SK-MEL-5 (cell line): ENCODE measurements at regions not wholly inside any gene's neighbourhood (a gene's known extent, or its start where the extent isn't known, plus 50 kb on each side); places are given as distances from the start of the nearest gene placed in this dataset.

Experiments
- DNase-seq: peaks from one replicate; pipeline ENCODE4 v3.0.0-alpha.2; 2016; ENCODE audit warnings: low read depth, low spot score
- in situ Hi-C: cut with HindIII; loops from 2 replicates; pipeline ENCODE4 v1.10.0; 2016; ENCODE audit warnings: low sequenced_read_pairs, high pct_unique_total_duplicates, low pct_unique_long_range_greater_than_20kb

DNA sequence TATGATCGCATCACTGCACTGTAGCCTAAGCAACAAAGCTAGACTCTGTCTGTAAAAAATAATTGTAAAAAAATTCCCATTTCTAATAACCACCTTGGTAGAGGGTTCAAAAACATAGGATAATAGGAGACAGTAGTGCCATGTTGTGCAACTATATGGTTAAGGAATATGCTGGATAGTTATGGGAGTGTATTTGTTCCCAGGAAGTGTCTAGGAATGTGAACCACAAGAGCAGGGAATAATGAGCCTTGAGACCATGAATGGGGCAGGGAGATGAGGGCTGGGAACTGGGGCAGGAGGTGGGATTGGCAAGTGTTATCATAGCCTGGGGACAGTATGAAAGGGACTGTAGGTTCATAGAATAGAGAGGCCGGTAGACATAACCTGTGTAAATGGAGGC, 50.4 kb downstream of the RUSC2 start:
- DNase-seq: no peak
- in situ Hi-C loops: no loop called here

DNA sequence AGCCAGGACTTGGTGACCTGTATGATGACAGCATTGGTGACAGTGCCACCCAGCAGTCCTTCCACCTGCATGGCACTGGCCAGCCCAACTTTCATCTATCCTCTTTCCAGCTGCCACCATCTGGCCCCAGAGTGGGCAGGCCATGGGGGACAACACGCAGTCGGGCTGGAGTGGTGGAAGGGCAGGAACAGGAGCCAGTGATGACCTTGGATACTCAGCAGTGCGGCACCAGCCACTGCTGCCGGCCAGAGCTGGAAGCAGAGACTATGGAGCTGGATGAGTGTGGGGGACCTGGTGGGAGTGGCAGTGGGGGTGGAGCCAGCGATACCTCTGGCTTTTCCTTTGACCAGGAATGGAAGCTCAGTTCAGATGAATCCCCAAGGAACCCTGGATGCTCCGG, 56.9 kb downstream of the RUSC2 start:
- in situ Hi-C loops: no loop called here

DNA sequence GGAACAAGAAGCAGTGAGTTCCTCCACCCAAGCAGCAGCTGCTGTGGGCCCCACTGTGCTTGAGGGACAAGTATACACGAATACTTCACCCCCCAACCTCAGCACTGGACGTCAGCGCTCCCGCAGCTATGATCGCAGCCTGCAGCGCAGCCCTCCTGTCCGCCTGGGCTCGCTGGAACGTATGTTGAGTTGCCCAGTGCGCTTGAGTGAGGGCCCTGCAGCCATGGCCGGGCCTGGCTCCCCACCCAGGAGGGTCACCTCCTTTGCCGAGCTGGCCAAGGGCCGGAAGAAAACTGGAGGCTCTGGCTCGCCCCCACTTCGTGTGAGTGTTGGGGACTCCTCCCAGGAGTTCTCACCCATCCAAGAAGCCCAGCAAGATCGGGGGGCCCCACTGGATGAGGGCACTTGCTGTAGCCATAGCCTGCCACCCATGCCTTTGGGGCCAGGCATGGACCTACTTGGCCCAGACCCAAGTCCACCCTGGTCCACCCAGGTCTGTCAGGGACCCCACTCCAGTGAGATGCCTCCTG, 57.1 kb upstream of the TESK1 start:
- no peak for DNase-seq
- in situ Hi-C loops: no loop called here

More for the DNA sequence above, 56.9 kb downstream of the RUSC2 start:
- DNase-seq: no peak

DNA sequence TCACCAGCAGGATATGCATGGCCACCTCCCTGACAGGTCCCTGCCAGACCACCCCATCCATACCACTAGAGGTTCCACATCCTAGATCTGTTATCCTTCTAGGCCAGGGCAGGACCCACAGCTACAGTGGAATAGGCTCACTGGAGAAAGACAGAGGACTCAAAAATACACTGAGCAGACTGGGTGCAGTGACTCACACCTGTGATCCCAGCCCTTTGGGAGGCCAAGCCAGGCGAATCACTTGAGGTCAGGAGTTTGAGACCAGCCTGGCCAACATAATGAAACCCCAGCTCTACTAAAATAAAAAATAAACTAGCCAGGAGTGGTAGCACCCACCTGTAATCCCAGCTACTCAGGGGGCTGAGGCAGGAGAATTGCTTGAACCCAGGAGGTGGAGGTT, 56.5 kb upstream of the TESK1 start:
- in situ Hi-C loops: no loop called here
- no peak for DNase-seq

DNA sequence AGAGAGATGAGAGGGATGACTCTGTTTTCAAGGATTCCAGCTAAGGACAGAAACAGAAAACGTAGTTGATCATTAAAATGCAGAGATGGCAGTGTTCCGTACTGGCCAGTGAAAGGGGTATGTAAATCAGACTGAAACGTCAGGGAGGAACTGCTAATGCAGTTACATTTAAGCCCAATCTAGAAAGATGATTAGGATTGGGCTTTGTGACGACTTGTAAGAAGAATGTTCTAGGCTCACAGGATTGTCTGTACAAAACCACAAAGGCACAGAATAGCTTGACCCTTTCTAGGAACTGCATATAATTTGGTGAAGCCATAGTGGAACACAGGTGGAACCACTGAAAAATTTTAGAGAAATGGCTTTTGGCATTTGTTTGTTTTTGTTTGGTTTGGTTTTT, 55.6 kb upstream of the TESK1 start:
- DNase-seq: no peak
- in situ Hi-C loops: no loop called here

DNA sequence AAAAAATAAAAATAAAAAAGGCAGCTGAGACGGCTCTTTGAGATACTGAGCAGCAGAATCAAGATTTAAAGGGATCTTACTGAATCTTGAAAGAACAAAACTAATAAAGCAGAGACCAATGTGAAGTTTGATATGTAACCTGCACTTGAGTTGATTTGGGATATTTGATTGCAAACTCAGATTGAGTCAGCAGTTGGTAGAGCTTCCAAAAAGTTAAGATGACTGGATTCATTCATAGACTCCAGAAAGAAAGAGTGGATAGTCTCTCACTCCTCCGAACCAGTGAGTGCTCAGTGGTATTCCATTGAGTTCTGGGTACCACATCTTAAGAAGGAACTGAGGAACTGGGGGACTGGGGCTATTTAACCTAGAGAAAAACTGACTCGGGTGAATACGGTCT, 52.7 kb upstream of the TESK1 start:
- in situ Hi-C loops: no loop called here
- DNase-seq: no peak

DNA sequence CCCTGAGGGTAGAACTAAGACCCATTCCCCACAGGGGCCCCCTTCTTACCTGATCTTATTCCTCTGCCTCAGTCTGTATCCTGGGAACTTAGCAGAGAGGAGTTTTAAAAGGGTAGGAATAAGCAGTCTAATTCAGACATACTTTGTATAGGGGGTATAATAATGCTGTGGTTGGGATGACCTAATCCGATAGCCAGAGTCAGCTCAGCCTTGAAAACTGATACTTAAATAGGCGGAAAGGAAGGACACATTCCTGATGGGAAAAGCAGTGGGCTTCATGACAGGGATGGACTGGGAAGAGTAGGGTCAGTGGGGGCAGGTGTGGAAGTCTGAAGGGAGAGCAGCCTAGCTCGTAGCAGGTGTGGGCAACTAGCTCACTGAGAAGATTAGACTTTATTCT, 52.2 kb upstream of the TESK1 start:
- in situ Hi-C loops: no loop called here
- no peak for DNase-seq

DNA sequence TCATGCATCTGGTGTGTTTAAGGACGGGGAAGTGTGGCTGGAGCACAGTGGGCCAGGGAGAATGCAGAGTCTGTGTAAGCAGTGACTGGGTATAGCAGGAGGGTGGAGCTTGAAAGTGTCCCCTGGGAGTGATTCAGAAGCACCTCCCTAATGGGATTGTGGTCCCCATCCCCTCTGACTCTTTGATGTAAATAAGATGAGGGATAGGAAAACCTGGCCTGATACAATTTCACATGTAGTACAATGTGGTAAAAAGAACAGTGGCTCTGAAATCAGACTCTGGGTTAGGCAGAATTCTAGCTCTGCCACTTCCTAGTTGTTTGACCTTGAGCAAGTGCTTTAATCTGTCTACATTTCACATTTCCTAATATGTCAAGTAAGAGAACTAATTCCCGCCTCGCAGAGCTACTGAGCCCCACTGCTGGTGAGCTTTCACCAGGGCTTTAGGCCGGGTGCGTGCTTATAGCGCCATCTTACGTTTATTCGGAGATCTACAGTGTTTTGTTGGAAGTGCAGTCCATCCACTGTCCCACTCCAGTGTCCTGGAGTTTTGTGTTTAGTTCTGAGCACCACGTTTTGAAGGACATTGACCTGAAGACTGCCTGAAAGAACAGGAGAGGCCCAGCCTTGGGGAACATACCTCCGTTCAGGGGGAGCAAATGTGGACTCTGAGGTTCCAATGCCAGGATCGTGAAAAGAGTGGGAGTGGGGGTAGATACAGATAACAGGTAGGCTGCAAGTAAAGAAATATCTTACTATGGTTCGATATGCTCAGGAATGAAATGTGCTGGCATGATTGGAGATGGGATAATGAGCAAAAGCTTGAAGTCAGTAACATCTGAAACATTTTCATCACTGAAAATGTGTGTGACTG, 51.2 kb upstream of the TESK1 start:
- in situ Hi-C loops: no loop called here
- DNase-seq: peak; percentile 76

DNA sequence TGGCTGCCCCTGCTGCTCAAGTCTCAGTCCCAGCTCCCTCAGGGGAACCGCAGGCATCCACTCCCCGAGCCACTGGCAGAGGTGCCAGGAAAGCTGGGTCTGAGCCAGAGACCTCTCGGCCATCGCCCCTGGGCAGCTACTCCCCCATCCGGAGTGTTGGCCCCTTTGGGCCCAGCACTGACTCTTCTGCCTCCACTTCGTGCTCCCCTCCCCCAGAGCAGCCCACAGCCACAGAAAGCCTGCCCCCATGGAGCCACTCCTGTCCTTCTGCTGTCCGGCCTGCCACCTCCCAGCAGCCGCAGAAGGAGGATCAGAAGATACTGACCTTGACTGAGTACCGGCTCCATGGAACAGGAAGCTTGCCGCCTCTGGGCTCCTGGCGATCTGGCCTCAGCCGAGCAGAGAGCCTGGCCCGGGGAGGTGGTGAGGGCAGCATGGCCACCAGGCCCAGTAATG, 49.8 kb upstream of the TESK1 start:
- DNase-seq: no peak
- in situ Hi-C loops: no loop called here
